Progenitor cell of endocrine pancreas (in vitro differentiated cells): ENCODE measurements at regions not wholly inside any gene's neighbourhood (a gene's known extent, or its start where the extent isn't known, plus 50 kb on each side); places are given as distances from the start of the nearest gene placed in this dataset.

Experiments
- DNase-seq: peaks from one replicate; pipeline ENCODE4 v3.0.0; 2021; ENCODE audit warnings: low spot score; ENCODE audit not compliant: unreplicated experiment
- H3K27ac Mint-ChIP-seq: 2 replicates; pipeline ENCODE4 v1.8.0; 2021; ENCODE audit warnings: mild to moderate bottlenecking, moderate library complexity, mixed read lengths
- H3K27me3 Mint-ChIP-seq: 2 replicates; pipeline ENCODE4 v1.8.0; 2021; ENCODE audit warnings: mixed read lengths
- H3K36me3 Mint-ChIP-seq: 2 replicates; pipeline ENCODE4 v1.8.0; 2022; ENCODE audit warnings: mixed read lengths; ENCODE audit not compliant: insufficient read depth
- H3K4me1 Mint-ChIP-seq: 2 replicates; pipeline ENCODE4 v1.8.0; 2021; ENCODE audit warnings: low read depth, mixed read lengths
- H3K4me3 Mint-ChIP-seq: 2 replicates; pipeline ENCODE4 v1.8.0; 2021; ENCODE audit warnings: low read depth, mild to moderate bottlenecking, moderate library complexity, mixed read lengths
- H3K9me3 Mint-ChIP-seq: 2 replicates; pipeline ENCODE4 v1.8.0; 2021; ENCODE audit warnings: low read depth, mixed read lengths
- TF ChIP-seq, protein P1 (sequence below): fragments of 200-600 bp; sonication (generic); IDR thresholded peaks from one replicate; pipeline ENCODE4 v1.5.0; 2021; ENCODE audit warnings: antibody characterized with exemption, mild to moderate bottlenecking; ENCODE audit not compliant: unreplicated experiment

DNA sequence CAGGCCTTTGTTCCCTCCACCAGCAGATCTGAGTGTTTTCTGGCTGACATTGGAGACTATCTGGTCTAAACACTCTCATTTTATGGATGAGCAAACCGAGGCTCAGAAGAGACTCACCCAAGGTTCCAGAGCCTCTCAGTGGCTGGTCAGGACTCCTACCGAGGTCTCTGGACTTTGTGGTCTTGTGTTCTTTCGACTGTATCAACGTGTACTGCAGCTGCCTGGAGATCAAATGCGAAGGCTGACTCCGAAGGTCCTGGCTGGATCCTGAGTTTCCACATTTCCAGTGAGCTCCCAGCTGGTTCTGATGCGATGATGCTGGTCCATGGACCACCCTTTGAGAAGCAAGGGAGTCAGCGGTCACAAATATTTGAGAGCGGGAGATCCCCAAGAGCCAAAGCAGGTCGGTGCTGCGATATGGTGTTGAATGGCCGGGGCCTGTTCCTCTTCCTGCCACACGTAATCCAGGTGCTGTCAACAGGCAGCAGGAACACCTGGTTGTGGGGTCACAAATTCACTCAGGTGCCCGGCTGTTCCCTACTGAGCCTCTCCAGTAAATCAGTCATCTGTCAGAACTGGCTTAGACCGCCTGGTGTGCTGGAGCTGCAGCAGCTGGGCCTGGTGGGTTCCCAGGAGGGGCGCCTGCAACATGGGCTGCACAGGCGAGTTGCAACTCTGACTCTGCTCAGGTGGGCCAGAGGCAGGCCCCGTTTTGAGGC is 94.8 kb upstream of the USP24 start:
- Mint-ChIP-seq H3K27me3 (peaks cover 15% of the 10 kb centered on the region), H3K27ac (no peak overlapping the region), H3K9me3 (no peaks in the 10 kb centered on the region), H3K4me1 (no peaks in the 10 kb centered on the region), H3K36me3 (no peaks in the 10 kb centered on the region), H3K4me3 (no peak overlapping the region)
- no peak for DNase-seq
- TF ChIP-seq, protein P1, sequence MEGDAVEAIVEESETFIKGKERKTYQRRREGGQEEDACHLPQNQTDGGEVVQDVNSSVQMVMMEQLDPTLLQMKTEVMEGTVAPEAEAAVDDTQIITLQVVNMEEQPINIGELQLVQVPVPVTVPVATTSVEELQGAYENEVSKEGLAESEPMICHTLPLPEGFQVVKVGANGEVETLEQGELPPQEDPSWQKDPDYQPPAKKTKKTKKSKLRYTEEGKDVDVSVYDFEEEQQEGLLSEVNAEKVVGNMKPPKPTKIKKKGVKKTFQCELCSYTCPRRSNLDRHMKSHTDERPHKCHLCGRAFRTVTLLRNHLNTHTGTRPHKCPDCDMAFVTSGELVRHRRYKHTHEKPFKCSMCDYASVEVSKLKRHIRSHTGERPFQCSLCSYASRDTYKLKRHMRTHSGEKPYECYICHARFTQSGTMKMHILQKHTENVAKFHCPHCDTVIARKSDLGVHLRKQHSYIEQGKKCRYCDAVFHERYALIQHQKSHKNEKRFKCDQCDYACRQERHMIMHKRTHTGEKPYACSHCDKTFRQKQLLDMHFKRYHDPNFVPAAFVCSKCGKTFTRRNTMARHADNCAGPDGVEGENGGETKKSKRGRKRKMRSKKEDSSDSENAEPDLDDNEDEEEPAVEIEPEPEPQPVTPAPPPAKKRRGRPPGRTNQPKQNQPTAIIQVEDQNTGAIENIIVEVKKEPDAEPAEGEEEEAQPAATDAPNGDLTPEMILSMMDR = no peak

DNA sequence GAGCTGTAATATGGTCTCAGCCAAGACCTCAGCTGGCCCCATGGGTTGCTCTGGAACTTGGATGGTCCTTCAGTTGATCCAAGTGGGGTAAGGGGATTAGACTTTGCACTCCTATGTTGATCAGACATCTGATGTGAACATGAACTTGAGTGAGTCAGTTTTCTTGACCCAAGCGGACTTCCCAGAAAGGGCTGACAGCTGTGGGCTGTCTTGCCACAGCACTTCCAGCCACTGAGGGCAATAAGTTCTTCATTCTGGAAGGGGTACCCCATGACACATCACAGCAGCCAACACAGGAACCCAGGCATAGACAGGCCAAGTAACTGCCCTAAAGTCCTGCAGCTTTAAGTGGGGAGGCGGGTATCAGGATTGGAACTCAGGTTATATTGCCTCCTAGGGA is 93.9 kb upstream of the USP24 start:
- Mint-ChIP-seq H3K4me3 (no peak overlapping the region), H3K27me3 (peaks cover 16% of the 10 kb centered on the region), H3K36me3 (no peaks in the 10 kb centered on the region), H3K4me1 (no peaks in the 10 kb centered on the region), H3K27ac (no peak overlapping the region), H3K9me3 (no peaks in the 10 kb centered on the region)
- DNase-seq = no peak
- TF ChIP-seq, protein P1 = no peak

DNA sequence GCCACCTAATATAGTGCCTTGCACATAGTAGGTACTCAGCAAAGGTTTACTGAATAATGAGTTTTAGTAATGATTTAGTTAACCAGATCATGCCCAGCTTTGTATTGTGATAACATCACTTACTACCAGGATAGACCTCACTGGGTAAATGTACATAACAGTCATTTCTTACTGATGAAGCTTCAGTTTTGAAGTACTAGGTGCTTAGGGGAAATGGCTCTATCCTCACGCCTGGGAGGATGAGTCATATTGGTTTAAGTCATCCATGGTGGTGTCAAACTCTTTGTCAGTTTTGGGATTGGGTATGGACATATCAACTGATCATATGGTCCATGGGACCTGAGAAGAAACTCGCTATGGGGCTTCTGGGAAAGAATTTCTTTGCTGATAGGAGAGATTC is 90.6 kb upstream of the USP24 start:
- H3K9me3 Mint-ChIP-seq = no peaks in the 10 kb centered on the region
- no peak overlapping the region for H3K4me3 Mint-ChIP-seq
- TF ChIP-seq, protein P1 = no peak
- no peak overlapping the region for H3K27ac Mint-ChIP-seq
- H3K36me3 Mint-ChIP-seq = no peaks in the 10 kb centered on the region
- H3K27me3 Mint-ChIP-seq = peaks cover 21% of the 10 kb centered on the region
- no peaks in the 10 kb centered on the region for H3K4me1 Mint-ChIP-seq
- no peak for DNase-seq

DNA sequence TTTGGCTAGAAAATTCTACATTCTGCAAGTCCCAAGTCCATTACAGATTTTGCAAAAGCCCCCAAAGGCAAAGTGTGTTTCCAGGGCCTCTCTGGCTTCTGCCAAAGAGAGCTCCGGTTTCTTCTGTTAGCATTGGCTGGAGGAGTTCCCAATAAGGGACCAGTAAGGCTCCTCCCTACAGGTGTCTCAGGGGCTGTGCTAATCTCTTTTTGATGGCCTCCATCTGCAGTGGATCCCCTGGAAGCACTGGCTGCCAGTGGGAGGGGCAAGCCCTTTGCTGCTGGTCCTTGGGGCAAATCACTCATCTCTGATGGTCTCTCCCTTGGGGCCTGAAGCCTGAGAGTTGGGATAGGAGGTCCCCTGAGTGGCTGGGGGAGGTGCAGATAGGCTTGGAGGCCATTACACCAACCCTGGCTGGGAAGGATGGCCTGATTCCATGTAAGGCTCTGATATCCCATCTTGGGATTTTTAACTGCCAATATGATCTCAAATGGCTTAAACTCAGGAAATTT is 89.1 kb upstream of the USP24 start:
- H3K27me3 Mint-ChIP-seq = peaks cover 24% of the 10 kb centered on the region
- no peak for DNase-seq
- TF ChIP-seq, protein P1 = no peak
- H3K9me3 Mint-ChIP-seq = no peaks in the 10 kb centered on the region
- H3K36me3 Mint-ChIP-seq = no peaks in the 10 kb centered on the region
- H3K27ac Mint-ChIP-seq = no peak overlapping the region
- no peaks in the 10 kb centered on the region for H3K4me1 Mint-ChIP-seq
- H3K4me3 Mint-ChIP-seq = no peak overlapping the region

DNA sequence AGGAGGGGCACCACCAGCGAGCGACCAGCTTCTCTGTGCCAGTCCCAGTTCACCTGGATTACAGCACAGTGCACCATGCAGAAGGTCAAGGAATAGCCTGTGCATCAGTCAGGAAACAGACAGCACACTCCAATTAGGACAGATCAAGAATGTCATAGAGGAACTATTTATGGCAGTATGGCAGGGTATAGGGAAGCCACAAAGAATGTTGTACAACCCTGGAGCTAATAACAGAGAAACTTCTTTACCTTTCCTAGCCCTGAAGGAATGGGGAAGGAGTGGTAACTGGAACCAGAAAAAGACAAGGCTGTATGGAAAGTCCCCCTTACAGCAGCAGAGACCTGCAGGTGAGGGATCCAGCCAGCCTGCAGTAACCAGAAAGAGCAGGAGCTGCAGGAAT is 87.8 kb upstream of the USP24 start:
- Mint-ChIP-seq H3K4me1 (no peaks in the 10 kb centered on the region), H3K36me3 (no peaks in the 10 kb centered on the region), H3K9me3 (no peaks in the 10 kb centered on the region), H3K4me3 (no peak overlapping the region), H3K27ac (no peak overlapping the region), H3K27me3 (peaks cover 28% of the 10 kb centered on the region)
- TF ChIP-seq, protein P1 = no peak
- DNase-seq = no peak
